H9 (cell line): ENCODE measurements at regions not wholly inside any gene's neighbourhood (a gene's known extent, or its start where the extent isn't known, plus 50 kb on each side); places are given as distances from the start of the nearest gene placed in this dataset.

Experiments
- DNase-seq: peaks from one replicate; pipeline ENCODE4 v3.0.0-alpha.2; 2017
- H2AFZ ChIP-seq: one replicate; pipeline ENCODE4 v1.6.1; 2013; ENCODE audit warnings: mild to moderate bottlenecking, low read length, control low read depth, moderate library complexity
- H2AK5ac ChIP-seq: 2 replicates; pipeline ENCODE4 v1.6.1; 2013; ENCODE audit warnings: low read length, control low read depth, mixed read lengths; ENCODE audit not compliant: insufficient read length
- H2BK120ac ChIP-seq: one replicate; pipeline ENCODE4 v1.6.1; 2013; ENCODE audit warnings: low read depth, mild to moderate bottlenecking, low read length, control low read depth, inconsistent platforms; ENCODE audit not compliant: poor library complexity, severe bottlenecking
- H2BK12ac ChIP-seq: 2 replicates; pipeline ENCODE4 v1.6.1; 2013; ENCODE audit warnings: low read length, control low read depth, mixed read lengths, low read depth; ENCODE audit not compliant: insufficient read length
- H2BK15ac ChIP-seq: 2 replicates; pipeline ENCODE4 v1.6.1; 2013; ENCODE audit warnings: low read depth, low read length, control low read depth
- H2BK20ac ChIP-seq: one replicate; pipeline ENCODE4 v1.6.1; 2013; ENCODE audit warnings: low read depth, mild to moderate bottlenecking, low read length, control low read depth, inconsistent platforms; ENCODE audit not compliant: poor library complexity, severe bottlenecking
- H2BK5ac ChIP-seq: 2 replicates; pipeline ENCODE4 v1.6.1; 2013; ENCODE audit warnings: low read length, control low read depth, mixed read lengths; ENCODE audit not compliant: insufficient read length
- H3K14ac ChIP-seq: 2 replicates; pipeline ENCODE4 v1.6.1; 2013; ENCODE audit warnings: low read length, control low read depth; ENCODE audit not compliant: insufficient read depth
- H3K18ac ChIP-seq: 2 replicates; pipeline ENCODE4 v1.6.1; 2013; ENCODE audit warnings: low read depth, mild to moderate bottlenecking, mixed read lengths, low read length, control low read depth; ENCODE audit not compliant: insufficient read length
- H3K23ac ChIP-seq: 2 replicates; pipeline ENCODE4 v1.6.1; 2013; ENCODE audit warnings: low read length, control low read depth, mixed read lengths, low read depth; ENCODE audit not compliant: insufficient read length
- H3K23me2 ChIP-seq: 2 replicates; pipeline ENCODE4 v1.6.1; 2013; ENCODE audit warnings: low read depth, mild to moderate bottlenecking, mixed read lengths, low read length, control low read depth; ENCODE audit not compliant: insufficient read length, poor library complexity, severe bottlenecking
- H3K27ac ChIP-seq: 2 replicates; pipeline ENCODE4 v1.5.1; 2013; ENCODE audit warnings: low read length, control low read depth, mixed read lengths, low read depth; ENCODE audit not compliant: insufficient read length
- H3K27me3 ChIP-seq: 2 replicates; pipeline ENCODE4 v1.6.1; 2013; ENCODE audit warnings: low read length, control low read depth, inconsistent platforms; ENCODE audit not compliant: insufficient read depth
- H3K4ac ChIP-seq: 2 replicates; pipeline ENCODE4 v1.6.1; 2013; ENCODE audit warnings: low read depth, mild to moderate bottlenecking, control low read depth, inconsistent platforms, low read length, moderate library complexity
- H3K4me1 ChIP-seq: 2 replicates; pipeline ENCODE4 v1.6.1; 2013; ENCODE audit warnings: low read length, control low read depth, inconsistent platforms; ENCODE audit not compliant: insufficient read depth
- H3K4me2 ChIP-seq: 2 replicates; pipeline ENCODE4 v1.6.1; 2013; ENCODE audit warnings: low read length, control low read depth, mixed read lengths; ENCODE audit not compliant: insufficient read length, insufficient read depth
- H3K56ac ChIP-seq: 2 replicates; pipeline ENCODE4 v1.6.1; 2013; ENCODE audit warnings: low read depth, mild to moderate bottlenecking, mixed read lengths, low read length, control low read depth; ENCODE audit not compliant: insufficient read length
- H3K79me1 ChIP-seq: 2 replicates; pipeline ENCODE4 v1.6.1; 2013; ENCODE audit warnings: low read depth, mild to moderate bottlenecking, moderate library complexity, low read length, control low read depth, inconsistent platforms; ENCODE audit not compliant: insufficient read depth, poor library complexity, severe bottlenecking
- H3K79me2 ChIP-seq: 2 replicates; pipeline ENCODE4 v1.6.1; 2013; ENCODE audit warnings: low read length, control low read depth, inconsistent platforms; ENCODE audit not compliant: insufficient read depth
- H3K9ac ChIP-seq: 2 replicates; pipeline ENCODE4 v1.6.1; 2013; ENCODE audit warnings: low read length, control low read depth, mixed read lengths; ENCODE audit not compliant: insufficient read length; ENCODE audit errors: extremely low read depth
- H3K9me3 ChIP-seq: one replicate; pipeline ENCODE4 v1.6.1; 2013; ENCODE audit warnings: low read depth, low read length, inconsistent platforms; ENCODE audit not compliant: control insufficient read depth
- H3T11ph ChIP-seq: one replicate; pipeline ENCODE4 v1.6.1; 2013; ENCODE audit warnings: mild to moderate bottlenecking, low read length, control low read depth, inconsistent platforms
- H4K20me1 ChIP-seq: one replicate; pipeline ENCODE4 v1.6.1; 2013; ENCODE audit not compliant: control insufficient read depth, insufficient read length, insufficient read depth
- H4K5ac ChIP-seq: 2 replicates; pipeline ENCODE4 v1.6.1; 2013; ENCODE audit warnings: low read depth, mild to moderate bottlenecking, mixed read lengths, low read length, control low read depth; ENCODE audit not compliant: insufficient read length
- H4K8ac ChIP-seq: replicated peaks from 2 replicates; pipeline ENCODE4 v1.6.1; 2013; ENCODE audit warnings: low read length, control low read depth, mixed read lengths, low read depth; ENCODE audit not compliant: insufficient read length
- H4K91ac ChIP-seq: 2 replicates; pipeline ENCODE4 v1.6.1; 2013; ENCODE audit warnings: low read depth, mild to moderate bottlenecking, moderate library complexity, mixed read lengths, low read length, control low read depth; ENCODE audit not compliant: insufficient read length
- H3K27ac Mint-ChIP-seq, 3 experiments: 2 replicates in 2 of 3; 3 replicates in 1 of 3; pipeline ENCODE4 v1.8.0; 2020 to 2021; ENCODE audit warnings: mixed read lengths in 3 of 3, mild to moderate bottlenecking in 1 of 3, moderate library complexity in 1 of 3
- H3K27me3 Mint-ChIP-seq: 2 replicates; pipeline ENCODE4 v1.8.0; 2021; ENCODE audit warnings: low read depth, mild to moderate bottlenecking, moderate library complexity, mixed read lengths
- H3K36me3 Mint-ChIP-seq, 3 experiments: 2 replicates in 2 of 3; 3 replicates in 1 of 3; pipeline ENCODE4 v1.8.0; 2020 to 2021; ENCODE audit warnings: low read depth in 3 of 3, mixed read lengths in 3 of 3; ENCODE audit not compliant: insufficient read depth in 1 of 3
- H3K4me1 Mint-ChIP-seq, 2 experiments: 2 replicates each; pipeline ENCODE4 v1.8.0; 2020; ENCODE audit warnings: mixed read lengths in 2 of 2
- H3K4me3 Mint-ChIP-seq, 2 experiments: 2 replicates in 1 of 2; 3 replicates in 1 of 2; pipeline ENCODE4 v1.8.0; 2020 to 2021; ENCODE audit warnings: mild to moderate bottlenecking in 2 of 2, mixed read lengths in 2 of 2, moderate library complexity in 1 of 2
- H3K9me3 Mint-ChIP-seq, 2 experiments: 2 replicates in 1 of 2; 3 replicates in 1 of 2; pipeline ENCODE4 v1.8.0; 2020; ENCODE audit warnings: mild to moderate bottlenecking in 2 of 2, mixed read lengths in 2 of 2, moderate library complexity in 1 of 2
- CTCF ChIP-seq: fragments of 200-600 bp; sonication (generic); conservative IDR thresholded peaks from 3 replicates; pipeline ENCODE4 v1.8.0; 2021; ENCODE audit warnings: antibody characterized with exemption, mild to moderate bottlenecking
- WGBS: extraction: QIAGEN DNeasy Blood & Tissue Kit; methylation state at CpG from one replicate; pipeline ENCODE4 v1.1.7; 2013; ENCODE audit warnings: missing lambda C conversion rate, low lambda C conversion rate, mixed read lengths; ENCODE audit not compliant: insufficient read length; ENCODE audit errors: extremely low coverage; 5-methylcytosine and 5-hydroxymethylcytosine counted together

GRCh38 chrX:13248867-13249486 lies 70.9 kb downstream of the ATXN3L start:
- Histone ChIP-seq H3K14ac (no peak overlapping the region), H2BK20ac (no peak overlapping the region), H3K27ac (no peak overlapping the region), H4K20me1 (no peaks in the 10 kb centered on the region), H3K18ac (no peak overlapping the region), H3K56ac (no peak overlapping the region), H3K4ac (no peak overlapping the region), H2AFZ (no peak overlapping the region), H2BK5ac (no peak overlapping the region), H4K5ac (no peak overlapping the region), H3K4me2 (no peak overlapping the region), H2BK15ac (no peak overlapping the region), H3K27me3 (no peaks in the 10 kb centered on the region), H4K8ac (no peak overlapping the region), H3K79me2 (no peaks in the 10 kb centered on the region), H2BK12ac (no peak overlapping the region), H4K91ac (no peak overlapping the region), H3K23me2 (no peaks in the 10 kb centered on the region), H2BK120ac (no peak overlapping the region), H3T11ph (no peak overlapping the region), H3K9me3 (no peaks in the 10 kb centered on the region), H3K4me1 (no peaks in the 10 kb centered on the region), H3K79me1 (no peaks in the 10 kb centered on the region), H3K9ac (no peak overlapping the region), H2AK5ac (no peak overlapping the region), H3K23ac (no peak overlapping the region)
- no peak for DNase-seq
- no peak for TF ChIP-seq CTCF
- Mint-ChIP-seq H3K4me3 (no peak overlapping the region), H3K27me3 (peaks cover 3% of the 10 kb centered on the region), H3K27ac (no peak overlapping the region; a peak in 1 of 7 replicates), H3K36me3 (peaks cover 3 to 16% (median 13%) of the 10 kb centered on the region in 3 experiments; a peak in 5 of 7 replicates), H3K9me3 (peaks cover 75 to 76% of the 10 kb centered on the region in 2 experiments), H3K4me1 (no peaks in the 10 kb centered on the region; a peak in 1 of 4 replicates)
- WGBS: no CpG with 5 or more reads among the region's 9 CpGs
